HEK293T (cell line): ENCODE measurements at regions not wholly inside any gene's neighbourhood (a gene's known extent, or its start where the extent isn't known, plus 50 kb on each side); places are given as distances from the start of the nearest gene placed in this dataset.

ENCODE experiments used
- CTCF ChIA-PET: fragments of 350-600 bp; formaldehyde crosslinking; extraction: SDS; loops from one replicate; lab custom pipeline; 2021; ENCODE audit warnings: antibody characterized with exemption, inconsistent platforms; lab: Yijun Ruan, JAX
- POLR2A ChIA-PET: fragments of 350-600 bp; formaldehyde crosslinking; extraction: SDS; loops from one replicate; lab custom pipeline; 2020; ENCODE audit warnings: antibody characterized with exemption, inconsistent platforms; lab: Yijun Ruan, JAX
- DNase-seq: peaks from one replicate; pipeline ENCODE4 v3.0.0; 2012; ENCODE audit warnings: mixed read lengths; ENCODE audit errors: extremely low spot score
- ARNT ChIP-seq: fragments of 450-650 bp; IDR thresholded peaks from 2 replicates; pipeline ENCODE4 v1.6.1; 2017; ENCODE audit warnings: mild to moderate bottlenecking
- BHLHE40 ChIP-seq: fragments of 450-650 bp; IDR thresholded peaks from 2 replicates; pipeline ENCODE4 v1.6.1; 2016; ENCODE audit warnings: mild to moderate bottlenecking, moderate library complexity, borderline replicate concordance
- CTBP1 ChIP-seq: fragments of 450-650 bp; IDR thresholded peaks from 2 replicates; pipeline ENCODE4 v1.6.1; 2016; ENCODE audit warnings: borderline replicate concordance
- ELF4 ChIP-seq: fragments of 450-650 bp; IDR thresholded peaks from 2 replicates; pipeline ENCODE4 v1.6.1; 2017; ENCODE audit warnings: antibody characterized with exemption
- FOXA1 ChIP-seq: fragments of 450-650 bp; IDR thresholded peaks from 2 replicates; pipeline ENCODE4 v1.6.1; 2016; ENCODE audit warnings: mild to moderate bottlenecking
- FOXK2 ChIP-seq: fragments of 450-650 bp; IDR thresholded peaks from 2 replicates; pipeline ENCODE4 v1.6.1; 2016; ENCODE audit warnings: mild to moderate bottlenecking
- FOXM1 ChIP-seq: fragments of 450-650 bp; IDR thresholded peaks from 2 replicates; pipeline ENCODE4 v1.6.1; 2017; ENCODE audit warnings: mild to moderate bottlenecking, borderline replicate concordance
- HDGF ChIP-seq: fragments of 450-650 bp; IDR thresholded peaks from 2 replicates; pipeline ENCODE4 v1.6.1; 2017; ENCODE audit warnings: antibody characterized with exemption, borderline replicate concordance
- L3MBTL2 ChIP-seq: fragments of 450-650 bp; conservative IDR thresholded peaks from 2 replicates; pipeline ENCODE4 v1.6.1; 2016; ENCODE audit warnings: mild to moderate bottlenecking
- LEF1 ChIP-seq: fragments of 450-650 bp; IDR thresholded peaks from 2 replicates; pipeline ENCODE4 v1.6.1; 2017; ENCODE audit warnings: mild to moderate bottlenecking, borderline replicate concordance
- NFRKB ChIP-seq: fragments of 450-650 bp; IDR thresholded peaks from 2 replicates; pipeline ENCODE4 v1.6.1; 2016; ENCODE audit warnings: mild to moderate bottlenecking, moderate library complexity
- PKNOX1 ChIP-seq: fragments of 450-650 bp; IDR thresholded peaks from 2 replicates; pipeline ENCODE4 v1.6.1; 2016
- SP1 ChIP-seq: fragments of 450-650 bp; IDR thresholded peaks from 2 replicates; pipeline ENCODE4 v1.6.1; 2017
- SUZ12 ChIP-seq: fragments of 450-650 bp; IDR thresholded peaks from 2 replicates; pipeline ENCODE4 v1.6.1; 2016; ENCODE audit warnings: mild to moderate bottlenecking
- TARDBP ChIP-seq: fragments of 450-650 bp; IDR thresholded peaks from 2 replicates; pipeline ENCODE4 v1.6.1; 2016
- ZNF384 ChIP-seq: fragments of 450-650 bp; IDR thresholded peaks from 2 replicates; pipeline ENCODE4 v1.6.1; 2016

GRCh38 chr5:124459984-124460383 lies 286.5 kb downstream of the ZNF608 start:
- DNase-seq: no peak
- TF ChIP-seq PKNOX1 (no peak), FOXM1 (no peak), SP1 (no peak), FOXA1 (no peak), LEF1 (no peak), HDGF (no peak), TARDBP (no peak), NFRKB (no peak), ZNF384 (no peak), ARNT (no peak)
- CTCF ChIA-PET: no interaction called here
- POLR2A ChIA-PET: no interaction called here

GRCh38 chr5:124457901-124458300 lies 288.5 kb downstream of the ZNF608 start:
- DNase-seq: no peak
- POLR2A ChIA-PET: no interaction called here
- TF ChIP-seq ZNF384 (no peak), SUZ12 (no peak), L3MBTL2 (no peak), TARDBP (no peak), SP1 (no peak), ELF4 (no peak), ARNT (no peak), FOXK2 (no peak), FOXM1 (no peak), FOXA1 (no peak), PKNOX1 (no peak), BHLHE40 (no peak), HDGF (no peak), CTBP1 (no peak), LEF1 (no peak), NFRKB (no peak)
- CTCF ChIA-PET: interaction anchor here (0.7 kb wide), 1 partner anchor 13 kb away, joined by 3 read pairs; no protein-coding TSS in a partner anchor

DNA sequence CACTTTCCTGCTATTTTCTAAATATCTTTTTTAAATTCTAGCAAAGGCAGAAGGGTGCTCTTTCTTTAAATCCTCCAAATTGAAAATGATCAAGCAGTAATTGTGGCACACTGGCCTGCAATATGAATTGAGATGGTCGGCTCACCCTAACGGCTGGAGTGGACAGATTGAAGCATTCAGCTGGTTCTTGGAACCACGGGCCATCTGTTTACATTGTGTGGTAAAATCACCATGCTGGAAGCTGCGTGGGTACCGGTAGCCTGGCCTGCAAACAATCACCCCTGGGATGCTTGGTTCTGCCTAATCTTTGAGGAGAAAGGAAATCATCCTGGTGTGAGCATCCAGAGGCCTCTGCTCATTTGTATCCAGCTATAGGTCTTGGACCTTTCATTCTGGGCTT lies 289.3 kb downstream of the ZNF608 start:
- POLR2A ChIA-PET: interaction anchor here (0.6 kb wide), 1 partner anchor 17 kb away, joined by 3 read pairs; no protein-coding TSS in a partner anchor
- DNase-seq: no peak
- CTCF ChIA-PET: interaction anchor here (0.7 kb wide), 1 partner anchor 12 kb away, joined by 3 read pairs; no protein-coding TSS in a partner anchor
- TF ChIP-seq ZNF384 (no peak), ELF4 (no peak), LEF1 (no peak), PKNOX1 (no peak), FOXM1 (no peak), TARDBP (no peak), CTBP1 (no peak), FOXK2 (no peak), SP1 (no peak), SUZ12 (no peak), HDGF (no peak), NFRKB (no peak), L3MBTL2 (no peak), ARNT (no peak), FOXA1 (no peak), BHLHE40 (no peak)

- TF ChIP-seq FOXA1: no peak
- no peak for TF ChIP-seq FOXM1
- no peak for TF ChIP-seq NFRKB
- TF ChIP-seq SP1: no peak
- TF ChIP-seq FOXK2: no peak
- no peak for TF ChIP-seq ARNT
- TF ChIP-seq SUZ12: no peak
- no peak for TF ChIP-seq HDGF
- no peak for TF ChIP-seq ZNF384
- no peak for TF ChIP-seq BHLHE40
- no peak for TF ChIP-seq TARDBP
- TF ChIP-seq L3MBTL2: no peak
- no peak for TF ChIP-seq CTBP1
- no peak for TF ChIP-seq LEF1
- no peak for TF ChIP-seq PKNOX1
- TF ChIP-seq ELF4: no peak
- DNase-seq: no peak
- ChIA-PET CTCF (interaction anchor here (1.6 kb wide), 1 partner anchor 10 kb away, joined by 4 read pairs; no protein-coding TSS in a partner anchor), POLR2A (no interaction called here)
Observed at GRCh38 chr5:124456249-124456648, 290.2 kb downstream of the ZNF608 start.

GRCh38 chr5:124454081-124454480 lies 292.4 kb downstream of the ZNF608 start:
- no peak for TF ChIP-seq TARDBP
- TF ChIP-seq SUZ12: no peak
- TF ChIP-seq ELF4: no peak
- no peak for TF ChIP-seq LEF1
- no peak for TF ChIP-seq CTBP1
- no peak for TF ChIP-seq PKNOX1
- no peak for TF ChIP-seq SP1
- no peak for TF ChIP-seq NFRKB
- TF ChIP-seq FOXA1: no peak
- TF ChIP-seq ZNF384: no peak
- TF ChIP-seq FOXK2: no peak
- TF ChIP-seq HDGF: no peak
- TF ChIP-seq L3MBTL2: no peak
- TF ChIP-seq ARNT: no peak
- TF ChIP-seq BHLHE40: no peak
- no peak for TF ChIP-seq FOXM1
- POLR2A ChIA-PET: no interaction called here
- CTCF ChIA-PET: no interaction called here
- no peak for DNase-seq
